ENCODE measurements at regions not wholly inside any gene's neighbourhood (a gene's known extent, or its start where the extent isn't known, plus 50 kb on each side); places are given as distances from the start of the nearest gene placed in this dataset.

- TF ChIP-seq, protein P1, sequence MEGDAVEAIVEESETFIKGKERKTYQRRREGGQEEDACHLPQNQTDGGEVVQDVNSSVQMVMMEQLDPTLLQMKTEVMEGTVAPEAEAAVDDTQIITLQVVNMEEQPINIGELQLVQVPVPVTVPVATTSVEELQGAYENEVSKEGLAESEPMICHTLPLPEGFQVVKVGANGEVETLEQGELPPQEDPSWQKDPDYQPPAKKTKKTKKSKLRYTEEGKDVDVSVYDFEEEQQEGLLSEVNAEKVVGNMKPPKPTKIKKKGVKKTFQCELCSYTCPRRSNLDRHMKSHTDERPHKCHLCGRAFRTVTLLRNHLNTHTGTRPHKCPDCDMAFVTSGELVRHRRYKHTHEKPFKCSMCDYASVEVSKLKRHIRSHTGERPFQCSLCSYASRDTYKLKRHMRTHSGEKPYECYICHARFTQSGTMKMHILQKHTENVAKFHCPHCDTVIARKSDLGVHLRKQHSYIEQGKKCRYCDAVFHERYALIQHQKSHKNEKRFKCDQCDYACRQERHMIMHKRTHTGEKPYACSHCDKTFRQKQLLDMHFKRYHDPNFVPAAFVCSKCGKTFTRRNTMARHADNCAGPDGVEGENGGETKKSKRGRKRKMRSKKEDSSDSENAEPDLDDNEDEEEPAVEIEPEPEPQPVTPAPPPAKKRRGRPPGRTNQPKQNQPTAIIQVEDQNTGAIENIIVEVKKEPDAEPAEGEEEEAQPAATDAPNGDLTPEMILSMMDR (IDR thresholded peaks at IDR 0.05), result no peak
- TF ChIP-seq POLR2A (IDR thresholded peaks at IDR 0.05) (no peak), EP300 (IDR thresholded peaks at IDR 0.05) (no peak)
Measured at GRCh38 chr4:52266537-52267137, 215.5 kb downstream of the SPATA18 start.
